ENCODE measurements at regions not wholly inside any gene's neighbourhood (a gene's known extent, or its start where the extent isn't known, plus 50 kb on each side); places are given as distances from the start of the nearest gene placed in this dataset.
"Not testable (repeated sequence)": the region's sequence is repeated elsewhere in the genome, so short reads cannot be mapped to it uniquely, and the experiment has no call there.

DNA sequence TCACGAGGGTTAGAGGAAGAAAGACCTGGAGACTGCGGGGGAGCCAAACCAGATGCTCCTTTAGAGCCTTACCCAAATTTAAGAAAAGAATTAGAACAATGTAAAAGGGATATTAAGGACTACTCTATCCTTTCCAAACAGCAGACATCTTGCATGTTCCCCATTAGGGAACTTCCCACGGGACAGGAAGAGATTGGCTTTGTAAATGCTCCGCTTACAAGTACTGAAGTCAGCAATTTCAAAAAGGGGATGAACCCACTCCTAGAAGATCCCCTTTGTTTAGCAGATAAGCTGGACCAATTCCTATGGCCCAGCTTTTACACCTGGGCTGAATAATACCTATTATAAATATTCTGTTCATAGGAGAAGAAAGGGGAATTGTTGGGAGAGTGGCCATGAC lies 74.2 kb downstream of the APOBEC1 start:
- TF ChIP-seq, protein P1, sequence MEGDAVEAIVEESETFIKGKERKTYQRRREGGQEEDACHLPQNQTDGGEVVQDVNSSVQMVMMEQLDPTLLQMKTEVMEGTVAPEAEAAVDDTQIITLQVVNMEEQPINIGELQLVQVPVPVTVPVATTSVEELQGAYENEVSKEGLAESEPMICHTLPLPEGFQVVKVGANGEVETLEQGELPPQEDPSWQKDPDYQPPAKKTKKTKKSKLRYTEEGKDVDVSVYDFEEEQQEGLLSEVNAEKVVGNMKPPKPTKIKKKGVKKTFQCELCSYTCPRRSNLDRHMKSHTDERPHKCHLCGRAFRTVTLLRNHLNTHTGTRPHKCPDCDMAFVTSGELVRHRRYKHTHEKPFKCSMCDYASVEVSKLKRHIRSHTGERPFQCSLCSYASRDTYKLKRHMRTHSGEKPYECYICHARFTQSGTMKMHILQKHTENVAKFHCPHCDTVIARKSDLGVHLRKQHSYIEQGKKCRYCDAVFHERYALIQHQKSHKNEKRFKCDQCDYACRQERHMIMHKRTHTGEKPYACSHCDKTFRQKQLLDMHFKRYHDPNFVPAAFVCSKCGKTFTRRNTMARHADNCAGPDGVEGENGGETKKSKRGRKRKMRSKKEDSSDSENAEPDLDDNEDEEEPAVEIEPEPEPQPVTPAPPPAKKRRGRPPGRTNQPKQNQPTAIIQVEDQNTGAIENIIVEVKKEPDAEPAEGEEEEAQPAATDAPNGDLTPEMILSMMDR (IDR thresholded peaks at IDR 0.05; ENCODE audit: control insufficient read depth, insufficient read depth, low read depth, low read length, missing control alignments): no peak
- DNase-seq (ENCODE audit: low read depth): no peak
- H3K4me3 ChIP-seq (ENCODE audit: control insufficient read depth, low read depth, low read length): no peak overlapping the region

DNA sequence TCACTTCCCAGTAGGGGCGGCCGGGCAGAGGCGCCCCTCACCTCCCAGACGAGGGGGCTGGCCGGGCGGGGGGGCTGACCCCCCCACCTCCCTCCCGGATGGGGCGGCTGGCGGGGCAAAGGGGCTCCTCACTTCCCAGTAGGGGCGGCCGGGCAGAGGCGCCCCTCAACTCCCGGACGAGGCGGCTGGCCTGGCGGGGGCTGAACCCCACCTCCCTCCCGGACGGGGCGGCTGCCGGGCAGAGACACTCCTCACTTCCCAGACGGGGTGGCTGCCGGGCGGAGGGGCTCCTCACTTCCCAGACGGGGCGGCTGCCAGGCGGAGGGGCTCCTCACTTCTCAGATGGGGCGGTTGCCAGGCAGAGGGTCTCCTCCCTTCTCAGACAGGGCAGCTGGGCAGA lies 75.6 kb downstream of the APOBEC1 start:
- not testable (repeated sequence) for DNase-seq (ENCODE audit: low read depth); H3K4me3 ChIP-seq (ENCODE audit: control insufficient read depth, low read depth, low read length)

DNA sequence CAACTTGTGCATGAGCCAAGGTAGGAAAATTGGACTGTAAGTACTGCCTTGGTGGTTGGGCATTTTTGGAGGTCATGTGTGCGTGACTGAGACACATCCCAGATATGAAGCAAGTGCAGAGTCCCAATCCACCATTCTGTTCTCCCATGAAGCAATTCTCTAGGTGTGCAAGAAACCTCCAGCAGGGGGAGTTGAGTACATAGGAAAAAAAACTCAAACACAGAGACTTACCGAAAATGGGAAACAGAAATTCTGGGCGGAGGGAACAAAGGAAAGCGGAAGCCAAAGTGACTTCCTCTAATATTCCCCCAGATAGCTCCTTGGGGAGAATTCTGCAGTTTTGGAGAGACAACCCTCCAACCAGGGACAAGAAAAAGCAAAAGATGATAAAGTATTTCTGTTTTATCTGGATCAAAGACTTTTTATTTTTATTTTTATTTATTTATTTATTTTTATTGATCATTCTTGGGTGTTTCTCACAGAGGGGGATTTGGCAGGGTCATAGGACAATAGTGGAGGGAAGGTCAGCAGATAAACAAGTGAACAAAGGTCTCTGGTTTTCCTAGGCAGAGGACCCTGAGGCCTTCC lies 76.9 kb downstream of the APOBEC1 start:
- TF ChIP-seq, protein P1 (IDR thresholded peaks at IDR 0.05; ENCODE audit: control insufficient read depth, insufficient read depth, low read depth, low read length, missing control alignments): peak; percentile 77
- not testable (repeated sequence) for H3K4me3 ChIP-seq (ENCODE audit: control insufficient read depth, low read depth, low read length)
- peak; percentile 35 for DNase-seq (ENCODE audit: low read depth)

DNA sequence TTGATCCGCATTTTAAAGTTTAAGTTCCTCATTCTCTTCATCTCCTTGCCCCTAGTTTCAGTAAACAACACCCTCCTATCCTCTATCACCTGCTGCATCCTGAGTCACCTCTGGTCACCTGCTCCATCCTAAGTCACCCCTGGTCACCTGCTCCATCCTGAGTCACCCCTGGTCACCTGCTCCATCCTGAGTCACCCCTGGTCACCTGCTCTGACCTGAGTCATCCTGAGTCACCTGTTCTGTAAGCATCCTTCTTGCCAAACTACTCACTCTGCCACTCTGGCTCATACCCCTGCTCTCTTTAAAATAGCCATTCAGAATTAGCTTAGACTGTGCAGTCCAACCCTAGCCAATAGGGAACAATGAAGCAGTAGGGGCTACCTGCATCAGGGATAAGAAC lies 80.6 kb upstream of the CD163 start:
- DNase-seq (ENCODE audit: low read depth); H3K4me3 ChIP-seq (ENCODE audit: control insufficient read depth, low read depth, low read length): not testable (repeated sequence)

DNA sequence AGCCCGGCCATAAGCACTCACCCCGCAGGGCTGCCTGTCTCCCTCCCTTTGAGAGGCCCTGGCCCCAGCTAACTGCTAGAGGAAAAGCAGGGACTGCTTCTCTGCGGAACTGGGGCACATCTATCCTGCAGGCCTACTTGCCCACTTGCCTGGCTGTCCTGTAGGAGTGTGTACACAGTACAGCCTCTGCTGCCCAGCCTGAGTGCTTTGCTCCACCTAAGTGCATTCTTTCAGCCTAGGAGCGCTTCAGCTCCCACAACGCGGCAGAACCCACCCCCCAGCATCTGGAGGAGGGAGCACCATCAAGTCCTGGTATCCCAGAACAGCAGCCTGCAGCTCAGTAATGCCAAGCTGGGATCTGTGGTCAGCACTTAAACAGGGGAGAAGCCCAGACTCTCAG lies 79.9 kb upstream of the CD163 start:
- H3K4me3 ChIP-seq (ENCODE audit: control insufficient read depth, low read depth, low read length): no peak overlapping the region
- TF ChIP-seq, protein P1 (IDR thresholded peaks at IDR 0.05; ENCODE audit: control insufficient read depth, insufficient read depth, low read depth, low read length, missing control alignments): no peak
- no peak for DNase-seq (ENCODE audit: low read depth)

DNA sequence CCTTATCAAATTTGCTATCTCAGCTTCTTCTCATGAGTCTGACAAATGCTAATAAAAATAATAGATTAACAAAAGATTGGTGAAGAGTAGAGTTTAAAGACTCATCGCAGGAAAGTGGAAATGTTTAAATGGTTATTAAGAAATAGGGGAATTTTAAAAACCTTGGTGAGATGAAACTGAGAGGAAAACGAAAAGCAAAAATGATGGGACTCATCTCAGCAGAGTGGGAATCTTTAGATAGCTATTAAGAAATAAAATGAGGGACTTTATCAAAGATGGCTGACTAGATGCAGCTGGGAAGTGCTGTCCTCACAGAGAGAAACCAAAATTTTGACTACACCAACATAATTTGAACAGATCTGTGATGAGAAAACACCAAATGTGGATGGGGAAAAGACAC lies 79.2 kb upstream of the CD163 start:
- no peak for DNase-seq (ENCODE audit: low read depth)
- TF ChIP-seq, protein P1 (IDR thresholded peaks at IDR 0.05; ENCODE audit: control insufficient read depth, insufficient read depth, low read depth, low read length, missing control alignments): no peak
- no peak overlapping the region for H3K4me3 ChIP-seq (ENCODE audit: control insufficient read depth, low read depth, low read length)

DNA sequence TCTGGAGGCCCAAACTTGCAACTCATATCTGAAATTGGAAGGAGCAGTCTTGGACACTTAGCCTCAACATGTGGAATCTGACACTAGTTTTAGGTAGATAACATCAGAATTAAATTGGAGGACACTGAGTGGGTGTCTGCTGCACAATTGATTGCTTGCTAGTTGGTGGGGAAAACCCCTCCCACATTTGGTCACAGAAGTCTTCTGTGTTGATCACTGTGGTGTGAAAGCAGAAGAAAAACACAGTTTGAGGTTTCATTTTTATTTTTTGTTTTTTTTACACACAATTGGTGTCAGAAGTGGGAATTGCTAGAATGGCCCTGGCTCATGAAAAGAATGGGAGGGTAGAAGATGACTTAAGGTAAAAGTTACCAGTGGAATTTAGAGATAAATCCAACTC lies 78.0 kb upstream of the CD163 start:
- no peak for DNase-seq (ENCODE audit: low read depth)
- TF ChIP-seq, protein P1 (IDR thresholded peaks at IDR 0.05; ENCODE audit: control insufficient read depth, insufficient read depth, low read depth, low read length, missing control alignments): no peak
- no peak overlapping the region for H3K4me3 ChIP-seq (ENCODE audit: control insufficient read depth, low read depth, low read length)

DNA sequence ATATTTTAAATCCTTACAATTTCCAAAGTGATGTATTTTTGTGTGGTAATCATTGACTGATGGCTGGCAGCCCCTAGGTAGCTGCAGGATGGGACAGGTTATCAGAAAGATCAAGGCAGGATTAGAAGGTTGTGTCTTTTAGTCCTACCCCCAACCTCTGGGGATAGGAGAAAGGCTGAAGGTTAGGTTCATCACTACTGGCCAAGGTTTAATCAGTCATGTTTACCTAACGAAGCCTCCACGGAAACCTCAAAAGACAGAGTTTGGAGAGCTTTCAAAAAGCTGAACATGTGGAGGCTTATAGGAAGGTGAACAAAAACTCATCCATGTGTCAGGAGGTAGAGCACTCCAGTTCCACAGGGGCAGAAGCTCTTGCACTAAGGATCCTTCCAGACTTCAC lies 77.5 kb upstream of the CD163 start:
- no peak for DNase-seq (ENCODE audit: low read depth)
- TF ChIP-seq, protein P1 (IDR thresholded peaks at IDR 0.05; ENCODE audit: control insufficient read depth, insufficient read depth, low read depth, low read length, missing control alignments): no peak

More for the DNA sequence above, 77.5 kb upstream of the CD163 start:
- no peak overlapping the region for H3K4me3 ChIP-seq (ENCODE audit: control insufficient read depth, low read depth, low read length)
